Astrocyte (in vitro differentiated cells and primary cell): ENCODE measurements at regions not wholly inside any gene's neighbourhood (a gene's known extent, or its start where the extent isn't known, plus 50 kb on each side); places are given as distances from the start of the nearest gene placed in this dataset.

Experiments
- DNase-seq: peaks from one replicate; pipeline ENCODE4 v3.0.0-alpha.2; 2010; ENCODE audit warnings: low read depth
- FAIRE-seq: peaks from 2 replicates; lab custom pipeline; 2011; peaks lifted over from hg19 to GRCh38; lab: Jason Lieb, UNC
- H2AFZ ChIP-seq: 2 replicates; pipeline ENCODE4 v1.6.0; 2012; ENCODE audit warnings: low read depth, low read length, inconsistent platforms
- H3K27ac ChIP-seq: 2 replicates; pipeline ENCODE4 v1.5.1; 2011; ENCODE audit warnings: low read depth, low read length, inconsistent platforms
- H3K27me3 ChIP-seq: 2 replicates; pipeline ENCODE4 v1.6.0; 2011; ENCODE audit warnings: low read length, inconsistent platforms; ENCODE audit not compliant: insufficient read depth
- H3K36me3 ChIP-seq: 2 replicates; pipeline ENCODE4 v1.5.1; 2011; ENCODE audit warnings: low read length, inconsistent platforms; ENCODE audit not compliant: insufficient read depth
- H3K4me1 ChIP-seq: 2 replicates; pipeline ENCODE4 v1.5.1; 2011; ENCODE audit warnings: low read length, inconsistent platforms; ENCODE audit not compliant: insufficient read depth
- H3K4me2 ChIP-seq: 2 replicates; pipeline ENCODE4 v1.6.0; 2012; ENCODE audit warnings: low read length, inconsistent platforms
- H3K4me3 ChIP-seq: 2 replicates; pipeline ENCODE4 v1.5.1; 2011; ENCODE audit warnings: low read depth, mild to moderate bottlenecking, low read length, inconsistent platforms; ENCODE audit not compliant: insufficient read depth
- H3K79me2 ChIP-seq: 2 replicates; pipeline ENCODE4 v1.6.0; 2012; ENCODE audit warnings: mild to moderate bottlenecking, low read length, inconsistent platforms; ENCODE audit not compliant: insufficient read depth
- H3K9ac ChIP-seq: 2 replicates; pipeline ENCODE4 v1.6.0; 2012; ENCODE audit warnings: mild to moderate bottlenecking, low read length, inconsistent platforms
- H3K9me3 ChIP-seq: 2 replicates; pipeline ENCODE4 v1.5.1; 2012; ENCODE audit warnings: low read depth, mild to moderate bottlenecking, low read length, inconsistent platforms; ENCODE audit not compliant: insufficient read depth
- H4K20me1 ChIP-seq: 2 replicates; pipeline ENCODE4 v1.6.0; 2012; ENCODE audit warnings: low read length, inconsistent platforms; ENCODE audit not compliant: insufficient read depth
- H3K27ac Mint-ChIP-seq: one replicate; pipeline ENCODE4 v1.8.0; 2021; ENCODE audit warnings: mild to moderate bottlenecking, mixed read lengths; ENCODE audit not compliant: unreplicated experiment
- H3K27me3 Mint-ChIP-seq: one replicate; pipeline ENCODE4 v1.8.0; 2021; ENCODE audit warnings: low read depth, mixed read lengths; ENCODE audit not compliant: unreplicated experiment
- H3K36me3 Mint-ChIP-seq: one replicate; pipeline ENCODE4 v1.8.0; 2021; ENCODE audit warnings: low read depth, mixed read lengths; ENCODE audit not compliant: unreplicated experiment
- H3K4me1 Mint-ChIP-seq: one replicate; pipeline ENCODE4 v1.8.0; 2021; ENCODE audit warnings: low read depth, mixed read lengths; ENCODE audit not compliant: unreplicated experiment
- H3K4me3 Mint-ChIP-seq: one replicate; pipeline ENCODE4 v1.8.0; 2021; ENCODE audit warnings: mild to moderate bottlenecking, moderate library complexity, mixed read lengths; ENCODE audit not compliant: unreplicated experiment
- H3K9me3 Mint-ChIP-seq: one replicate; pipeline ENCODE4 v1.8.0; 2021; ENCODE audit warnings: mild to moderate bottlenecking, mixed read lengths; ENCODE audit not compliant: unreplicated experiment
- CTCF ChIP-seq: IDR thresholded peaks from 2 replicates; pipeline ENCODE4 v1.5.1; 2011; ENCODE audit warnings: low read depth, mild to moderate bottlenecking, inconsistent platforms, low read length, moderate library complexity; ENCODE audit not compliant: insufficient read depth
- EZH2 ChIP-seq: IDR thresholded peaks from 2 replicates; pipeline ENCODE4 v1.6.1; 2012; ENCODE audit warnings: mild to moderate bottlenecking, low read length, inconsistent platforms; ENCODE audit not compliant: insufficient read depth

GRCh38 chr6:76174722-76175121 lies 102.3 kb upstream of the IMPG1 start:
- Histone ChIP-seq H3K9me3 (no peaks in the 10 kb centered on the region), H3K79me2 (no peaks in the 10 kb centered on the region), H3K4me2 (no peak overlapping the region), H3K4me3 (no peak overlapping the region), H2AFZ (no peak overlapping the region), H3K36me3 (no peaks in the 10 kb centered on the region), H3K9ac (no peak overlapping the region), H3K27ac (no peak overlapping the region), H3K27me3 (no peaks in the 10 kb centered on the region), H3K4me1 (no peaks in the 10 kb centered on the region), H4K20me1 (no peaks in the 10 kb centered on the region)
- no peak for DNase-seq
- H3K4me1 Mint-ChIP-seq: no peaks in the 10 kb centered on the region
- H3K9me3 Mint-ChIP-seq: no peaks in the 10 kb centered on the region
- no peaks in the 10 kb centered on the region for H3K27me3 Mint-ChIP-seq
- no peaks in the 10 kb centered on the region for H3K36me3 Mint-ChIP-seq
- FAIRE-seq: no peak
- no peak overlapping the region for H3K27ac Mint-ChIP-seq
- H3K4me3 Mint-ChIP-seq: no peak overlapping the region
- no peak for TF ChIP-seq CTCF
- no peak for TF ChIP-seq EZH2

GRCh38 chr6:76166874-76167273 lies 94.4 kb upstream of the IMPG1 start:
- H3K9ac ChIP-seq: no peak overlapping the region
- Mint-ChIP-seq H3K27me3 (peaks cover 1% of the 10 kb centered on the region), H3K4me1 (no peaks in the 10 kb centered on the region), H3K4me3 (no peak overlapping the region), H3K9me3 (no peaks in the 10 kb centered on the region), H3K36me3 (no peaks in the 10 kb centered on the region), H3K27ac (no peak overlapping the region)
- H3K9me3 ChIP-seq: peaks cover 12% of the 10 kb centered on the region
- no peak overlapping the region for H3K4me2 ChIP-seq
- H3K79me2 ChIP-seq: no peaks in the 10 kb centered on the region
- no peaks in the 10 kb centered on the region for H3K4me1 ChIP-seq
- no peaks in the 10 kb centered on the region for H3K36me3 ChIP-seq
- no peak for DNase-seq
- TF ChIP-seq EZH2: no peak
- H4K20me1 ChIP-seq: no peaks in the 10 kb centered on the region
- no peak overlapping the region for H3K4me3 ChIP-seq
- H3K27ac ChIP-seq: no peak overlapping the region
- H3K27me3 ChIP-seq: no peaks in the 10 kb centered on the region
- FAIRE-seq: no peak
- H2AFZ ChIP-seq: no peak overlapping the region

GRCh38 chr6:76166297-76166696 lies 93.8 kb upstream of the IMPG1 start:
- H3K4me1 Mint-ChIP-seq: no peaks in the 10 kb centered on the region
- H3K9me3 ChIP-seq: peaks cover 12% of the 10 kb centered on the region
- H3K36me3 Mint-ChIP-seq: no peaks in the 10 kb centered on the region
- H3K27me3 ChIP-seq: no peaks in the 10 kb centered on the region
- H3K27ac Mint-ChIP-seq: no peak overlapping the region
- no peak overlapping the region for H3K27ac ChIP-seq
- no peak for FAIRE-seq
- no peak overlapping the region for H3K4me2 ChIP-seq
- H4K20me1 ChIP-seq: no peaks in the 10 kb centered on the region
- H3K79me2 ChIP-seq: no peaks in the 10 kb centered on the region
- H3K36me3 ChIP-seq: no peaks in the 10 kb centered on the region
- H3K4me3 Mint-ChIP-seq: no peak overlapping the region
- H3K9ac ChIP-seq: no peak overlapping the region
- no peak for DNase-seq
- no peak overlapping the region for H3K4me3 ChIP-seq
- no peaks in the 10 kb centered on the region for H3K9me3 Mint-ChIP-seq
- H3K4me1 ChIP-seq: no peaks in the 10 kb centered on the region
- peaks cover 1% of the 10 kb centered on the region for H3K27me3 Mint-ChIP-seq
- no peak for TF ChIP-seq CTCF
- no peak overlapping the region for H2AFZ ChIP-seq
